SK-N-SH treated with all-trans-retinoic acid at 6 μM for 48 hours (cell line): ENCODE measurements at regions not wholly inside any gene's neighbourhood (a gene's known extent, or its start where the extent isn't known, plus 50 kb on each side); places are given as distances from the start of the nearest gene placed in this dataset.

Experiments used
- ATAC-seq: fragments of 200-7000 bp; cut with Tn5 transposase; 3 replicates; pipeline ENCODE4 v1.9.1; 2020; ENCODE audit warnings: mild to moderate bottlenecking, moderate library complexity
- ARNTL ChIP-seq: fragments of 450-650 bp; formaldehyde crosslinking; IDR thresholded peaks from 2 replicates; pipeline ENCODE4 v1.5.0; 2020; ENCODE audit warnings: low read depth, mild to moderate bottlenecking, moderate library complexity, borderline replicate concordance
- BACH2 ChIP-seq: fragments of 250-450 bp; sonication (Bioruptor Pico); IDR thresholded peaks from 2 replicates; pipeline ENCODE4 v1.9.0; 2021; ENCODE audit warnings: mild to moderate bottlenecking, borderline replicate concordance
- CREB5 ChIP-seq: fragments of 250-450 bp; sonication (Bioruptor Pico); IDR thresholded peaks from 2 replicates; pipeline ENCODE4 v1.5.1; 2020; ENCODE audit warnings: low read depth, mild to moderate bottlenecking, moderate library complexity
- CSRNP3 ChIP-seq: fragments of 250-450 bp; sonication (Bioruptor Pico); IDR thresholded peaks from 2 replicates; pipeline ENCODE4 v1.5.1; 2021; ENCODE audit warnings: mild to moderate bottlenecking, moderate library complexity
- ISL1 ChIP-seq: fragments of 250-450 bp; sonication (Bioruptor Pico); IDR thresholded peaks from 2 replicates; pipeline ENCODE4 v2.1.2; 2022; ENCODE audit warnings: mild to moderate bottlenecking, moderate library complexity
- OSR1 ChIP-seq: fragments of 250-450 bp; sonication (Bioruptor Pico); IDR thresholded peaks from 2 replicates; pipeline ENCODE4 v1.8.0; 2022; ENCODE audit warnings: moderate library complexity, mild to moderate bottlenecking, inconsistent platforms
- PPARA ChIP-seq: fragments of 250-450 bp; sonication (Bioruptor Pico); IDR thresholded peaks from 2 replicates; pipeline ENCODE4 v1.5.0; 2020; ENCODE audit warnings: mild to moderate bottlenecking, borderline replicate concordance
- RARB ChIP-seq: fragments of 250-450 bp; sonication (Bioruptor Pico); IDR thresholded peaks from 2 replicates; pipeline ENCODE4 v1.8.0; 2021; ENCODE audit warnings: mild to moderate bottlenecking, moderate library complexity
- SNAI2 ChIP-seq: fragments of 250-450 bp; sonication (Bioruptor Pico); IDR thresholded peaks from 2 replicates; pipeline ENCODE4 v1.5.0; 2020; ENCODE audit warnings: mild to moderate bottlenecking, moderate library complexity
- TCF4 ChIP-seq: fragments of 250-450 bp; sonication (Bioruptor Pico); IDR thresholded peaks from 2 replicates; pipeline ENCODE4 v1.8.0; 2021; ENCODE audit warnings: mild to moderate bottlenecking, moderate library complexity, borderline replicate concordance
- TOX ChIP-seq: fragments of 250-450 bp; sonication (Bioruptor Pico); IDR thresholded peaks from 2 replicates; pipeline ENCODE4 v1.8.0; 2021; ENCODE audit warnings: mild to moderate bottlenecking, moderate library complexity, borderline replicate concordance
- ZC3H10 ChIP-seq: fragments of 250-450 bp; sonication (Bioruptor Pico); IDR thresholded peaks from 2 replicates; pipeline ENCODE4 v1.5.1; 2021; ENCODE audit warnings: mild to moderate bottlenecking, moderate library complexity
- ZFP30 ChIP-seq: fragments of 450-650 bp; formaldehyde crosslinking; IDR thresholded peaks from 2 replicates; pipeline ENCODE4 v1.5.0; 2022; ENCODE audit warnings: mild to moderate bottlenecking, moderate library complexity
- ZNF565 ChIP-seq: fragments of 450-650 bp; formaldehyde crosslinking; conservative IDR thresholded peaks from 2 replicates; pipeline ENCODE4 v1.5.0; 2020; ENCODE audit warnings: low read depth, mild to moderate bottlenecking, moderate library complexity
- ZNF70 ChIP-seq: fragments of 450-650 bp; formaldehyde crosslinking; IDR thresholded peaks from 2 replicates; pipeline ENCODE4 v1.5.0; 2020; ENCODE audit warnings: mild to moderate bottlenecking, moderate library complexity
- ZNF8 ChIP-seq: fragments of 450-650 bp; formaldehyde crosslinking; IDR thresholded peaks from 2 replicates; pipeline ENCODE4 v1.5.0; 2020; ENCODE audit warnings: mild to moderate bottlenecking, moderate library complexity
- TF ChIP-seq, protein P1 (sequence below): fragments of 250-450 bp; sonication (Bioruptor Pico); IDR thresholded peaks from 2 replicates; pipeline ENCODE4 v1.8.0; 2020; ENCODE audit warnings: mild to moderate bottlenecking, moderate library complexity, borderline replicate concordance
- TF ChIP-seq, protein P2 (sequence below): fragments of 250-450 bp; sonication (Bioruptor Pico); IDR thresholded peaks from 2 replicates; pipeline ENCODE4 v1.5.0; 2020; ENCODE audit warnings: mild to moderate bottlenecking, moderate library complexity

- TF ChIP-seq CREB5 (CRISPR knock-in tag) (no peak), SNAI2 (CRISPR knock-in tag) (no peak)
- ATAC-seq: no peak
These were observed 74.7 kb upstream of the SPIN1 start for GRCh38 chr9:88313364-88314220.

DNA sequence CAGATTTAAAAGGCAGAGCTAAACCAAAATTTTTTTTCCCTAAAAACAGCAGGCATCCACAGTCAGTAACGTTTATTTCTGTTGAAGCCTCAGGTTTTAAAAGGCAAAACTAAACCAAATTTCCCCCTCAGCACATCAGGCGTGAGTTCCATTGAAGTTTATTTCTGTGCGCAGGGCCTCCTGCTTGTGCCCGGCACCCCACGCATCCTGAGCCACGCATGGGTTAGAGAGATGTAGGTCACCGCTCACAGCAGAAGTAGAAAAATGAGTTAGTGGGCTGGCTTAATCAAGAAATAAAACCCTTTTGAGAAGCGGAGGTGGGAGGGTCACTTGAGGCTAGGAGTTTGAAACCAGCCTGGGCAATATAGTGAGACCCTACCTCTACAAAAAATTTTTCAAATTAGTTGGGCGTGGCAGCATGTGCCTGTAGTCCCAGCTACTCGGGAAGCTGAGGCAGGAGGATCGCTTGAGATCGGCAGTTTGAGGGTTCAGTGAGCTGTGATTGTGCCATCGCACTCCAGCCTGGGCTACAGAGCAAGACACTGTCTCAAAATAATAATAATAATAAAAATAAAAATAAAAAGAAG, 75.6 kb upstream of the SPIN1 start:
- TF ChIP-seq, protein P1, sequence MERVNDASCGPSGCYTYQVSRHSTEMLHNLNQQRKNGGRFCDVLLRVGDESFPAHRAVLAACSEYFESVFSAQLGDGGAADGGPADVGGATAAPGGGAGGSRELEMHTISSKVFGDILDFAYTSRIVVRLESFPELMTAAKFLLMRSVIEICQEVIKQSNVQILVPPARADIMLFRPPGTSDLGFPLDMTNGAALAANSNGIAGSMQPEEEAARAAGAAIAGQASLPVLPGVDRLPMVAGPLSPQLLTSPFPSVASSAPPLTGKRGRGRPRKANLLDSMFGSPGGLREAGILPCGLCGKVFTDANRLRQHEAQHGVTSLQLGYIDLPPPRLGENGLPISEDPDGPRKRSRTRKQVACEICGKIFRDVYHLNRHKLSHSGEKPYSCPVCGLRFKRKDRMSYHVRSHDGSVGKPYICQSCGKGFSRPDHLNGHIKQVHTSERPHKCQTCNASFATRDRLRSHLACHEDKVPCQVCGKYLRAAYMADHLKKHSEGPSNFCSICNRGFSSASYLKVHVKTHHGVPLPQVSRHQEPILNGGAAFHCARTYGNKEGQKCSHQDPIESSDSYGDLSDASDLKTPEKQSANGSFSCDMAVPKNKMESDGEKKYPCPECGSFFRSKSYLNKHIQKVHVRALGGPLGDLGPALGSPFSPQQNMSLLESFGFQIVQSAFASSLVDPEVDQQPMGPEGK (CRISPR knock-in tag): no peak
- ATAC-seq: no peak

GRCh38 chr9:88312045-88312444, 76.2 kb upstream of the SPIN1 start:
- TF ChIP-seq CSRNP3 (CRISPR knock-in tag): no peak
- TF ChIP-seq OSR1: no peak
- TF ChIP-seq, protein P1 (CRISPR knock-in tag): no peak
- no peak for TF ChIP-seq SNAI2 (CRISPR knock-in tag)
- TF ChIP-seq CREB5 (CRISPR knock-in tag): no peak
- no peak for TF ChIP-seq ZNF8 (CRISPR knock-in tag)
- no peak for TF ChIP-seq ISL1 (CRISPR knock-in tag)
- TF ChIP-seq ZC3H10 (CRISPR knock-in tag): no peak
- no peak for TF ChIP-seq ZNF70
- TF ChIP-seq RARB (CRISPR knock-in tag): no peak
- no peak for TF ChIP-seq PPARA (CRISPR knock-in tag)
- TF ChIP-seq ZFP30: no peak
- no peak for ATAC-seq

DNA sequence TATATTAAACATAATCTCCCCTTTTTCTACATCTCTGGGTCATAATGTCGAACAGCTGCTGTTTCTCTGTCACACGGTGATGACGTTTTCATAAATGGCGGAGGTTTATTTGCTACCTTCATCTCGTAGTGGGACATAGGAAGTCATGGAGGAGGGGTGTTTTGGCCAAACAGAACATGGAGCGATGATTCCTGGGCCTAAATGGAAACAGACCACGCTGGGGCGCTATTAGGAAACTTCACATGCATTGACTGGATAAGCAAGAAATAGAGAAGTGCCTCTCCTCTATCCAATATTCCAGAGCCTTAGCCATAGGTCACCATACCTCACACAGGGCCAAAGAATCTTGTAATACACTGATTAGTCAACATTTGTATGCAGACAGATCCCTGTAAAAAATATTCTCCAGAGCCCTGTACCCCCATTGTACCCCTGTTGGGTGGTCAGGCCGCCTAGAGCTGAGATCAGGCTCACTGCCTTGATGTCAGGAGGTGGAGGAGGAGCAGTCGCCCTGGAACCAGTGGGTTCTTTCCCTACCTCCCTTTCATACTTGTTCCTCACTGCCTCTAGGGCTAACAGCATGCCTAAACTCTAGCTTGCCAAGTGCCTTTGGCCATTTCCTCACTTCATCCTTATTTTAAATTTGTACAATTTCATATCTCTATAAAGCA, 77.8 kb upstream of the SPIN1 start:
- TF ChIP-seq CSRNP3 (CRISPR knock-in tag): no peak
- TF ChIP-seq SNAI2 (CRISPR knock-in tag): no peak
- no peak for TF ChIP-seq ZC3H10 (CRISPR knock-in tag)
- no peak for TF ChIP-seq TCF4 (CRISPR knock-in tag)
- TF ChIP-seq, protein P2, sequence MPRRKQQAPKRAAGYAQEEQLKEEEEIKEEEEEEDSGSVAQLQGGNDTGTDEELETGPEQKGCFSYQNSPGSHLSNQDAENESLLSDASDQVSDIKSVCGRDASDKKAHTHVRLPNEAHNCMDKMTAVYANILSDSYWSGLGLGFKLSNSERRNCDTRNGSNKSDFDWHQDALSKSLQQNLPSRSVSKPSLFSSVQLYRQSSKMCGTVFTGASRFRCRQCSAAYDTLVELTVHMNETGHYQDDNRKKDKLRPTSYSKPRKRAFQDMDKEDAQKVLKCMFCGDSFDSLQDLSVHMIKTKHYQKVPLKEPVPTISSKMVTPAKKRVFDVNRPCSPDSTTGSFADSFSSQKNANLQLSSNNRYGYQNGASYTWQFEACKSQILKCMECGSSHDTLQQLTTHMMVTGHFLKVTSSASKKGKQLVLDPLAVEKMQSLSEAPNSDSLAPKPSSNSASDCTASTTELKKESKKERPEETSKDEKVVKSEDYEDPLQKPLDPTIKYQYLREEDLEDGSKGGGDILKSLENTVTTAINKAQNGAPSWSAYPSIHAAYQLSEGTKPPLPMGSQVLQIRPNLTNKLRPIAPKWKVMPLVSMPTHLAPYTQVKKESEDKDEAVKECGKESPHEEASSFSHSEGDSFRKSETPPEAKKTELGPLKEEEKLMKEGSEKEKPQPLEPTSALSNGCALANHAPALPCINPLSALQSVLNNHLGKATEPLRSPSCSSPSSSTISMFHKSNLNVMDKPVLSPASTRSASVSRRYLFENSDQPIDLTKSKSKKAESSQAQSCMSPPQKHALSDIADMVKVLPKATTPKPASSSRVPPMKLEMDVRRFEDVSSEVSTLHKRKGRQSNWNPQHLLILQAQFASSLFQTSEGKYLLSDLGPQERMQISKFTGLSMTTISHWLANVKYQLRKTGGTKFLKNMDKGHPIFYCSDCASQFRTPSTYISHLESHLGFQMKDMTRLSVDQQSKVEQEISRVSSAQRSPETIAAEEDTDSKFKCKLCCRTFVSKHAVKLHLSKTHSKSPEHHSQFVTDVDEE (CRISPR knock-in tag): no peak
- TF ChIP-seq ZNF565 (CRISPR knock-in tag): no peak
- no peak for TF ChIP-seq ARNTL (CRISPR knock-in tag)
- TF ChIP-seq BACH2: no peak
- TF ChIP-seq ZNF70: no peak
- TF ChIP-seq TOX (CRISPR knock-in tag): no peak
- no peak for TF ChIP-seq RARB (CRISPR knock-in tag)
- no peak for ATAC-seq
